PFSK-1 (cell line): ENCODE measurements at regions not wholly inside any gene's neighbourhood (a gene's known extent, or its start where the extent isn't known, plus 50 kb on each side); places are given as distances from the start of the nearest gene placed in this dataset.

Experiments
- POLR2AphosphoS5 ChIP-seq: IDR thresholded peaks from 2 replicates; pipeline ENCODE4 v1.6.1; 2012; ENCODE audit warnings: low read depth, mild to moderate bottlenecking, control low read depth, low read length, moderate library complexity
- REST ChIP-seq, 2 experiments: IDR thresholded peaks; 2 replicates each; pipeline versions ENCODE4 v1.6.1 to v1.8.0; 2011 to 2012; ENCODE audit warnings: low read depth in 2 of 2, low read length in 2 of 2, control low read depth in 1 of 2, inconsistent platforms in 1 of 2, mild to moderate bottlenecking in 1 of 2, moderate library complexity in 1 of 2; ENCODE audit not compliant: insufficient read depth in 1 of 2
- SIN3A ChIP-seq: IDR thresholded peaks from 2 replicates; pipeline ENCODE4 v1.6.1; 2012; ENCODE audit warnings: mild to moderate bottlenecking, low read length, moderate library complexity, borderline replicate concordance; ENCODE audit not compliant: insufficient read depth
- TAF1 ChIP-seq: IDR thresholded peaks from 2 replicates; pipeline ENCODE4 v1.6.1; 2012; ENCODE audit warnings: low read length, control low read depth, borderline replicate concordance; ENCODE audit not compliant: insufficient read depth

- no peak for TF ChIP-seq SIN3A
- TF ChIP-seq REST (IDR thresholded peaks at IDR 0.05; ENCODE audit: insufficient read depth in 1 of 2, low read depth in 2 of 2, low read length in 2 of 2) = no peak
- TF ChIP-seq POLR2AphosphoS5 = no peak
- no peak for TF ChIP-seq TAF1
Observed at GRCh38 chr4:129806986-129807385, 711.0 kb downstream of the C4orf33 start.
